Heart left ventricle (tissue), 16 donors: ENCODE measurements at regions not wholly inside any gene's neighbourhood (a gene's known extent, or its start where the extent isn't known, plus 50 kb on each side); places are given as distances from the start of the nearest gene placed in this dataset.

Experiments
- ATAC-seq, 4 donors: fragments of 200-7000 bp; cut with Tn5 transposase; one replicate each; pipeline ENCODE4 v1.9.1; 2020 to 2022; ENCODE audit warnings: moderate library complexity in 4 of 4, mild to moderate bottlenecking in 3 of 4, moderate number of reproducible peaks in 1 of 4
- DNase-seq, 5 donors: peaks; one replicate each; pipeline ENCODE4 v3.0.0-alpha.2; 2020
- H3K27ac ChIP-seq, 12 donors: fragments of 200-600 bp; sonication (generic) in 4 of 12; one replicate each; pipeline versions ENCODE4 v1.5.0 to v1.8.0; 2016 to 2022; ENCODE audit warnings: mild to moderate bottlenecking in 2 of 12
- H3K27me3 ChIP-seq, 9 donors: fragments of 200-600 bp; sonication (generic) in 2 of 9; one replicate each; pipeline versions ENCODE4 v1.5.1 to v1.8.0; 2016 to 2022; ENCODE audit warnings: mild to moderate bottlenecking in 3 of 9
- H3K36me3 ChIP-seq, 9 donors: fragments of 200-600 bp; sonication (generic) in 2 of 9; one replicate each; pipeline versions ENCODE4 v1.5.0 to v1.8.0; 2018 to 2022; ENCODE audit warnings: mild to moderate bottlenecking in 2 of 9
- H3K4me1 ChIP-seq, 12 donors: fragments of 200-600 bp; sonication (generic) in 4 of 12; one replicate each; pipeline versions ENCODE4 v1.5.0 to v1.8.0; 2016 to 2022; ENCODE audit warnings: mild to moderate bottlenecking in 3 of 12
- H3K4me3 ChIP-seq, 12 donors: fragments of 200-600 bp; sonication (generic) in 4 of 12; one replicate each; pipeline versions ENCODE4 v1.5.0 to v1.8.0; 2017 to 2022; ENCODE audit warnings: mild to moderate bottlenecking in 9 of 12, moderate library complexity in 4 of 12
- H3K9me3 ChIP-seq, 12 donors: fragments of 200-600 bp; sonication (generic) in 4 of 12; one replicate each; pipeline versions ENCODE4 v1.5.0 to v1.8.0; 2016 to 2022; ENCODE audit warnings: mild to moderate bottlenecking in 1 of 12
- CTCF ChIP-seq, 12 donors: fragments of 200-600 bp; sonication (generic) in 4 of 12; IDR thresholded peaks; one replicate each; pipeline versions ENCODE4 v1.5.0 to v1.8.0; 2018 to 2022; ENCODE audit warnings: antibody characterized with exemption in 12 of 12, mild to moderate bottlenecking in 5 of 12
- POLR2A ChIP-seq, 2 donors: fragments of 450-650 bp; IDR thresholded peaks; one replicate each; pipeline ENCODE4 v1.6.1; 2017; ENCODE audit warnings: antibody characterized with exemption in 2 of 2, mild to moderate bottlenecking in 2 of 2, moderate library complexity in 2 of 2
- WGBS, 4 donors: extraction: QIAGEN DNeasy Blood & Tissue Kit in 2 of 4; methylation state at CpG; one replicate each; pipeline versions ENCODE4 v1.1.5 to v1.1.7; 2013 to 2018; 5-methylcytosine and 5-hydroxymethylcytosine counted together
- intact Hi-C, 10 donors: fragments of 100-400 bp; cut with DNase I; formaldehyde crosslinking; loops; one replicate each; pipeline versions ENCODE4 v1.11.1 to v1.14.2; 2022
- donor health status: ischemic (EF 13 %, LVEDD 7.1; RV severe dilation, severe dysfunction).
- donor health status: healthy with polysubstance abuse.
- donor health status: DM: no; HTN: yes; CAD: no.
- donor health status: DM: no; HTN: no; CAD: no.
- donor health status: ischemic (EF 25% LVEDD 6.9; RV normal size, moderate dysfunction).
- donor health status: ischemic (EF 25% LVEDD 5.7; RV mildly dilated, moderate dysfunction).
- donor health status: healthy.
- donor health status: DM: yes; HTN: yes; CAD: no.
- donor health status: ischemic (EF 35%, LVEDD 5.7; RV mildly dilated, moderate dysfunction).
- donor health status: nonischemic (EF 11% LVEDD 7.7; RV severe dilation, severe dysfunction).
- donor health status: DM: yes; HTN: yes; CAD: no.
- donor health status: PGD.
- donor health status: ischemic (EF 29% LVEDD 5.4; RV normal size, mild dysfunction).
- donor health status: nonischemic (EF 23%, LVEDD 6.1; RV moderate dilation, normal function).

- TF ChIP-seq POLR2A (IDR thresholded peaks at IDR 0.05), result no peak
- no peak for TF ChIP-seq CTCF (IDR thresholded peaks at IDR 0.05)
- no peak overlapping the region for H3K27ac ChIP-seq
- DNase-seq (peak in 1 of 5 donors; percentile 8), ATAC-seq (no peak)
- H3K9me3 ChIP-seq, result peaks cover 0 to 3% (median 0%) of the 10 kb centered on the region in 12 donors
- H3K36me3 ChIP-seq, result peaks cover 0 to 3% (median 0%) of the 10 kb centered on the region in 9 donors
- 56 to 72% (median 63%) methylated on average over 7 of the region's 7 CpGs for WGBS, 4 donors
- intact Hi-C loops, result no loop called here
- H3K27me3 ChIP-seq, result peaks cover 0 to 6% (median 0%) of the 10 kb centered on the region in 9 donors
- no peaks in the 10 kb centered on the region for H3K4me1 ChIP-seq
- no peak overlapping the region for H3K4me3 ChIP-seq
Observed at GRCh38 chr14:101062601-101063000, 159.1 kb upstream of the RTL1 start.

GRCh38 chr14:101063121-101063520 lies 159.6 kb upstream of the RTL1 start:
- peaks cover 0 to 3% (median 0%) of the 10 kb centered on the region in 9 donors for H3K36me3 ChIP-seq
- no peaks in the 10 kb centered on the region for H3K9me3 ChIP-seq
- no peak overlapping the region for H3K4me3 ChIP-seq
- DNase-seq (peak in 1 of 5 donors; percentile 7), ATAC-seq (no peak)
- no peak overlapping the region for H3K27ac ChIP-seq
- WGBS, 4 donors, result 87 to 92% (median 90%) methylated on average over 11 of the region's 11 CpGs
- H3K4me1 ChIP-seq, result no peaks in the 10 kb centered on the region
- peaks cover 0 to 6% (median 0%) of the 10 kb centered on the region in 9 donors for H3K27me3 ChIP-seq
- intact Hi-C loops, result no loop called here
- no peak for TF ChIP-seq CTCF (IDR thresholded peaks at IDR 0.05)
- no peak for TF ChIP-seq POLR2A (IDR thresholded peaks at IDR 0.05)

- ATAC-seq, result no peak
- WGBS, 4 donors, result 88 to 91% (median 90%) methylated on average over 6 to 16 of the region's 16 CpGs
- H3K9me3 ChIP-seq, result no peaks in the 10 kb centered on the region
- no peak for TF ChIP-seq CTCF (IDR thresholded peaks at IDR 0.05)
- TF ChIP-seq POLR2A (IDR thresholded peaks at IDR 0.05), result no peak
- peak in 1 of 5 donors; percentile 43 for DNase-seq
- no peak overlapping the region for H3K27ac ChIP-seq
- no peaks in the 10 kb centered on the region for H3K4me1 ChIP-seq
- peaks cover 0 to 3% (median 0%) of the 10 kb centered on the region in 9 donors for H3K36me3 ChIP-seq
- peaks cover 0 to 6% (median 0%) of the 10 kb centered on the region in 9 donors for H3K27me3 ChIP-seq
- intact Hi-C loops, result no loop called here
- H3K4me3 ChIP-seq, result no peak overlapping the region
Observed at GRCh38 chr14:101064121-101064661, 160.7 kb upstream of the RTL1 start.

GRCh38 chr14:101064718-101065117 lies 161.2 kb upstream of the RTL1 start:
- WGBS, 4 donors, result 93 to 97% (median 95%) methylated on average over 5 to 7 of the region's 7 CpGs
- no peak for ATAC-seq
- Histone ChIP-seq H3K27ac (no peak overlapping the region), H3K36me3 (peaks cover 0 to 3% (median 0%) of the 10 kb centered on the region in 9 donors), H3K9me3 (no peaks in the 10 kb centered on the region), H3K27me3 (peaks cover 0 to 6% (median 0%) of the 10 kb centered on the region in 9 donors), H3K4me3 (no peak overlapping the region), H3K4me1 (no peaks in the 10 kb centered on the region)
- intact Hi-C loops, result no loop called here
- peak in 2 of 5 donors; percentile 5 to 12 for DNase-seq
- TF ChIP-seq POLR2A (IDR thresholded peaks at IDR 0.05), result no peak
- TF ChIP-seq CTCF (IDR thresholded peaks at IDR 0.05), result no peak
